HCT116 (cell line): ENCODE measurements at regions not wholly inside any gene's neighbourhood (a gene's known extent, or its start where the extent isn't known, plus 50 kb on each side); places are given as distances from the start of the nearest gene placed in this dataset.

ENCODE experiments used
- ATAC-seq: fragments of 200-7000 bp; cut with Tn5 transposase; 2 replicates; pipeline ENCODE4 v1.9.1; 2020; ENCODE audit warnings: mild to moderate bottlenecking, moderate library complexity
- BruUV-seq: library from RNA; stranded (reverse); fragments of 400-500 nt; replicated peaks from 2 replicates; lab custom pipeline; 2021; lab: Mats Ljungman, UMichigan
- CTCF ChIA-PET: fragments of 300-600 bp; sonication (Branson Sonifier 250); formaldehyde crosslinking; loops from one replicate; lab custom pipeline; 2021; ENCODE audit warnings: antibody characterized with exemption; lab: Charles Lee
- POLR2A ChIA-PET: fragments of 300-600, 350-600 bp; sonication (Branson Sonifier 250); formaldehyde crosslinking; loops from one replicate; lab custom pipeline; 2021; ENCODE audit warnings: antibody characterized with exemption; lab: Charles Lee
- RAD21 ChIA-PET, 2 experiments: fragments of 300-600 bp; sonication (Branson Sonifier 250); formaldehyde crosslinking; loops; one replicate each; lab custom pipeline; 2023; ENCODE audit warnings: low total read pairs in 2 of 2; ENCODE audit not compliant: uncharacterized antibody in 2 of 2, unreplicated experiment in 2 of 2, low non-redundant PET in 1 of 2; lab: Charles Lee
- DNase-seq: peaks from one replicate; pipeline ENCODE4 v3.0.0-alpha.2; 2010; ENCODE audit warnings: low read depth, low spot score
- H2AFZ ChIP-seq: fragments of 200-600 bp; shearing (Covaris generic), sonication (generic); 2 replicates; pipeline ENCODE4 v1.6.1; 2017; ENCODE audit warnings: low read depth, mixed run types, mixed read lengths, antibody characterized with exemption, low read length; ENCODE audit not compliant: poor library complexity, severe bottlenecking
- H3K27ac ChIP-seq: 2 replicates; pipeline ENCODE4 v1.5.1; 2012; ENCODE audit warnings: low read depth, low read length
- H3K27me3 ChIP-seq: fragments of 200-600 bp; sonication (generic); 2 replicates; pipeline ENCODE4 v1.6.1; 2016; ENCODE audit warnings: mixed run types, low read length, mixed read lengths; ENCODE audit not compliant: insufficient read depth
- H3K36me3 ChIP-seq, 2 experiments: fragments of 200-500 bp in 1 of 2; fragments of 200-600 bp in 1 of 2; sonication (Bioruptor generic) in 1 of 2; sonication (generic) in 1 of 2; 2 replicates each; pipeline versions ENCODE4 v1.5.1 to v1.6.1; 2014 to 2016; ENCODE audit warnings: low read length in 2 of 2, inconsistent platforms in 1 of 2, mixed read lengths in 1 of 2, mixed run types in 1 of 2; ENCODE audit not compliant: insufficient read depth in 2 of 2, control insufficient read depth in 1 of 2
- H3K4me1 ChIP-seq, 2 experiments: fragments of 200-600 bp in 1 of 2; sonication (generic) in 1 of 2; 2 replicates each; pipeline versions ENCODE4 v1.5.1 to v1.6.1; 2012 to 2017; ENCODE audit warnings: low read length in 2 of 2, inconsistent platforms in 1 of 2, mild to moderate bottlenecking in 1 of 2, mixed read lengths in 1 of 2, mixed run types in 1 of 2, moderate library complexity in 1 of 2; ENCODE audit not compliant: insufficient read depth in 2 of 2, control insufficient read depth in 1 of 2
- H3K4me2 ChIP-seq: fragments of 200-600 bp; sonication (generic); 2 replicates; pipeline ENCODE4 v1.6.1; 2017; ENCODE audit warnings: mixed run types, low read length, mixed read lengths
- H3K4me3 ChIP-seq, 2 experiments: fragments of 200-600 bp in 1 of 2; sonication (generic) in 1 of 2; replicated peaks in 1 of 2; 2 replicates each; pipeline ENCODE4 v1.5.1; 2011 to 2016; ENCODE audit warnings: low read length in 2 of 2, control low read depth in 1 of 2, low read depth in 1 of 2, mild to moderate bottlenecking in 1 of 2, mixed read lengths in 1 of 2, mixed run types in 1 of 2
- H3K79me2 ChIP-seq: fragments of 200-600 bp; sonication (generic); 2 replicates; pipeline ENCODE4 v1.6.1; 2017; ENCODE audit warnings: mild to moderate bottlenecking, mixed run types, low read length, moderate library complexity, mixed read lengths; ENCODE audit not compliant: insufficient read depth
- H3K9ac ChIP-seq: fragments of 200-600 bp; sonication (generic); 2 replicates; pipeline ENCODE4 v1.6.1; 2016; ENCODE audit warnings: low read length, mixed read lengths
- H3K9me2 ChIP-seq: fragments of 200-600 bp; sonication (generic), shearing (Covaris generic); 2 replicates; pipeline ENCODE4 v1.6.1; 2017; ENCODE audit warnings: mixed run types, mild to moderate bottlenecking, moderate library complexity; ENCODE audit not compliant: insufficient read depth
- H3K9me3 ChIP-seq, 2 experiments: fragments of 200-500 bp in 1 of 2; fragments of 200-600 bp in 1 of 2; sonication (Bioruptor generic) in 1 of 2; sonication (generic) in 1 of 2; 2 replicates each; pipeline ENCODE4 v1.6.1; 2014 to 2017; ENCODE audit warnings: low read length in 2 of 2, mixed read lengths in 2 of 2, inconsistent platforms in 1 of 2, low read depth in 1 of 2, mild to moderate bottlenecking in 1 of 2, mixed run types in 1 of 2, moderate library complexity in 1 of 2; ENCODE audit not compliant: control insufficient read depth in 1 of 2, insufficient read depth in 1 of 2
- H4K20me1 ChIP-seq: fragments of 200-600 bp; sonication (generic), shearing (Covaris generic); 2 replicates; pipeline ENCODE4 v1.6.1; 2017; ENCODE audit warnings: mixed run types, mild to moderate bottlenecking, moderate library complexity; ENCODE audit not compliant: insufficient read depth
- ATF3 ChIP-seq: IDR thresholded peaks from 2 replicates; pipeline ENCODE4 v1.6.1; 2012
- CBX3 ChIP-seq: IDR thresholded peaks from 2 replicates; pipeline ENCODE4 v1.6.1; 2012; ENCODE audit warnings: low read depth
- CEBPB ChIP-seq: IDR thresholded peaks from 2 replicates; pipeline ENCODE4 v1.6.1; 2012; ENCODE audit warnings: low read depth
- CTCF ChIP-seq, 3 experiments: fragments of 200-600 bp in 1 of 3; sonication (generic) in 1 of 3; IDR thresholded peaks in 2 of 3; conservative IDR thresholded peaks in 1 of 3; 2 replicates each; pipeline ENCODE4 v1.5.1; 2012 to 2017; ENCODE audit warnings: low read depth in 2 of 3, low read length in 2 of 3, antibody characterized with exemption in 1 of 3, borderline replicate concordance in 1 of 3, control low read depth in 1 of 3, mild to moderate bottlenecking in 1 of 3, mixed read lengths in 1 of 3, mixed run types in 1 of 3, moderate library complexity in 1 of 3; ENCODE audit not compliant: insufficient read depth in 1 of 3
- ELF1 ChIP-seq: IDR thresholded peaks from 2 replicates; pipeline ENCODE4 v1.6.1; 2012; ENCODE audit warnings: low read depth, borderline replicate concordance
- EZH2 ChIP-seq: fragments of 200-600 bp; sonication (generic); IDR thresholded peaks from 2 replicates; pipeline ENCODE4 v1.6.1; 2017; ENCODE audit warnings: antibody characterized with exemption, mixed run types
- EZH2phosphoT487 ChIP-seq: fragments of 200-600 bp; IDR thresholded peaks from 2 replicates; pipeline ENCODE4 v1.6.1; 2018; ENCODE audit warnings: antibody characterized with exemption, borderline replicate concordance
- MAX ChIP-seq: IDR thresholded peaks from 2 replicates; pipeline ENCODE4 v1.6.1; 2012
- POLR2A ChIP-seq: IDR thresholded peaks from 2 replicates; pipeline ENCODE4 v1.7.0; 2011; ENCODE audit warnings: borderline replicate concordance; ENCODE audit not compliant: insufficient read depth, insufficient read length; ENCODE audit errors: extremely low read depth
- POLR2AphosphoS5 ChIP-seq: IDR thresholded peaks from 2 replicates; pipeline ENCODE4 v1.6.1; 2011; ENCODE audit warnings: mild to moderate bottlenecking, low read depth, low read length, moderate library complexity
- RAD21 ChIP-seq: IDR thresholded peaks from 2 replicates; pipeline ENCODE4 v1.6.1; 2012; ENCODE audit warnings: low read depth, mild to moderate bottlenecking
- SIN3A ChIP-seq: IDR thresholded peaks from 2 replicates; pipeline ENCODE4 v1.6.1; 2012; ENCODE audit warnings: low read depth
- SP1 ChIP-seq: IDR thresholded peaks from 2 replicates; pipeline ENCODE4 v1.6.1; 2012; ENCODE audit warnings: low read depth
- SRF ChIP-seq: IDR thresholded peaks from 2 replicates; pipeline ENCODE4 v1.6.1; 2012; ENCODE audit warnings: low read depth
- TCF7L2 ChIP-seq: IDR thresholded peaks from 2 replicates; pipeline ENCODE4 v1.7.0; 2011; ENCODE audit warnings: borderline replicate concordance, inconsistent platforms; ENCODE audit not compliant: insufficient read depth, insufficient read length; ENCODE audit errors: extremely low read depth
- YY1 ChIP-seq: IDR thresholded peaks from 2 replicates; pipeline ENCODE4 v1.6.1; 2011; ENCODE audit warnings: low read length, low read depth, moderate library complexity, mild to moderate bottlenecking; ENCODE audit not compliant: insufficient replicate concordance; ENCODE audit errors: extremely low read depth
- ZBTB33 ChIP-seq: IDR thresholded peaks from 2 replicates; pipeline ENCODE4 v1.6.1; 2011; ENCODE audit warnings: mild to moderate bottlenecking, low read length, moderate library complexity; ENCODE audit not compliant: insufficient replicate concordance; ENCODE audit errors: extremely low read depth
- ZFX ChIP-seq: fragments of 450-650 bp; IDR thresholded peaks from 2 replicates; pipeline ENCODE4 v1.6.1; 2017
- ZNF274 ChIP-seq: fragments of 200-500 bp; sonication (Bioruptor generic); IDR thresholded peaks from 2 replicates; pipeline ENCODE4 v1.6.1; 2014; ENCODE audit warnings: mild to moderate bottlenecking, low read depth, low read length, inconsistent platforms
- intact Hi-C: fragments of 100-400 bp; cut with micrococcal nuclease; formaldehyde crosslinking; loops from 2 replicates; pipeline ENCODE4 v1.10.0; 2022

- intact Hi-C loops = no loop called here
- Histone ChIP-seq H3K4me1 (no peaks in the 10 kb centered on the region), H4K20me1 (no peaks in the 10 kb centered on the region), H3K9ac (no peak overlapping the region), H2AFZ (no peak overlapping the region), H3K4me3 (no peak overlapping the region), H3K9me2 (no peaks in the 10 kb centered on the region), H3K27ac (no peak overlapping the region), H3K27me3 (peaks cover 12% of the 10 kb centered on the region; the same call in 1 of the 2 replicates), H3K79me2 (no peaks in the 10 kb centered on the region), H3K9me3 (no peaks in the 10 kb centered on the region), H3K4me2 (no peak overlapping the region), H3K36me3 (no peaks in the 10 kb centered on the region)
- no peak for ATAC-seq
- BruUV-seq = no TSS peak
- DNase-seq = no peak
- POLR2A ChIA-PET = no interaction called here
- RAD21 ChIA-PET = no interaction called here
- TF ChIP-seq CEBPB (no peak), MAX (no peak), RAD21 (no peak), CTCF (IDR thresholded peaks at IDR 0.05 in 2 of 3, conservative IDR thresholded peaks at IDR 0.05 in 1 of 3; ENCODE audit: borderline replicate concordance in 1 of 3, insufficient read depth in 1 of 3, low read depth in 2 of 3, low read length in 2 of 3) (no peak), SIN3A (no peak), TCF7L2 (no peak), EZH2phosphoT487 (no peak), ZBTB33 (no peak), POLR2A (no peak), EZH2 (no peak), YY1 (no peak), ZFX (no peak), ZNF274 (no peak), SRF (no peak), ELF1 (no peak), SP1 (no peak), POLR2AphosphoS5 (no peak), ATF3 (no peak), CBX3 (no peak)
- CTCF ChIA-PET = no interaction called here
These were observed 79.5 kb downstream of the FOXA2 start for GRCh38 chr20:22504829-22505377.
